ENCODE measurements at regions not wholly inside any gene's neighbourhood (a gene's known extent, or its start where the extent isn't known, plus 50 kb on each side); places are given as distances from the start of the nearest gene placed in this dataset.

DNA sequence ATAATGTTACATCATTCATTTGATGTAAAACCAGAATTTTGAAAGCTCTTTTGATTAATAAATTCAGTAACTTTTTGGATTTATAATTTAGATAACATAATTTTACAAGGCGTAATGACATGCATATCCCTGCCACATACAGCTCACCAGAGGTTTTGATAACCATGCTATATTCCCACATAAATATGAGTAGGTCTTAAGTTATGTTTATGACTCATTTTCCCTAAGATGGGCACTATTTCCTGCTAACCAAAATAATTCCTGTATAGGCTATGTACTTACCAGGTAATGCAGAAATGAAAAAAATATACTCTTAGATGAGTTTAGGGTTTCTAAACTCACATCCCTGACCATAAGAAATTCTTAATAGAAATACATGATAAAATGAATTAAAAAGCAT is 93.9 kb upstream of the EDIL3 start:
- no peak for DNase-seq (ENCODE audit: low read depth in 1 of 2, low spot score in 2 of 2)
- Histone ChIP-seq H3K27me3 (replicated peaks in 1 of 4; ENCODE audit: control insufficient read depth in 3 of 4, extremely low read depth in 1 of 4, insufficient read depth in 3 of 4, low read length in 3 of 4) (no peaks in the 10 kb centered on the region), H3K14ac (ENCODE audit: insufficient read length) (no peak overlapping the region), H4K8ac (ENCODE audit: extremely low read depth, insufficient read depth, low read length) (no peak overlapping the region), H3K79me2 (ENCODE audit: control insufficient read depth in 1 of 2, insufficient read depth in 2 of 2, low read length in 2 of 2) (no peaks in the 10 kb centered on the region), H3K23ac (ENCODE audit: insufficient read length) (no peak overlapping the region), H2BK5ac (ENCODE audit: low read depth, low read length) (no peak overlapping the region), H4K5ac (ENCODE audit: insufficient read length, low read depth, low read length) (no peak overlapping the region), H3K9ac (replicated peaks in 1 of 4; ENCODE audit: extremely low read depth in 1 of 4, low read depth in 3 of 4, low read length in 3 of 4) (no peak overlapping the region), H3K4me1 (replicated peaks in 1 of 4; ENCODE audit: control insufficient read depth in 3 of 4, insufficient read depth in 4 of 4, low read length in 3 of 4) (peaks cover 3 to 9% (median 6%) of the 10 kb centered on the region in 4 experiments; a peak in 6 of 7 replicates), H3K9me3 (ENCODE audit: insufficient read depth in 2 of 2, low read depth in 1 of 2, low read length in 1 of 2) (no peaks in the 10 kb centered on the region), H3K4me2 (ENCODE audit: insufficient read depth in 1 of 2, low read depth in 2 of 2, low read length in 2 of 2) (no peak overlapping the region), H4K20me1 (replicated peaks in 1 of 2; ENCODE audit: control insufficient read depth in 1 of 2, insufficient read depth in 2 of 2, low read length in 2 of 2) (no peaks in the 10 kb centered on the region), H3K79me1 (ENCODE audit: low read depth, low read length) (no peaks in the 10 kb centered on the region), H2BK120ac (replicated peaks; ENCODE audit: low read depth, low read length) (no peak overlapping the region), H2BK20ac (ENCODE audit: low read length) (no peak overlapping the region), H3K56ac (replicated peaks; ENCODE audit: insufficient read length, low read depth, low read length) (no peak overlapping the region), H2AFZ (ENCODE audit: low read length) (no peak overlapping the region), H3K4ac (replicated peaks; ENCODE audit: insufficient read length, low read depth, low read length) (no peak overlapping the region), H3K18ac (ENCODE audit: extremely low read depth, low read length) (no peak overlapping the region), H2BK12ac (ENCODE audit: low read depth, low read length) (no peak overlapping the region), H3K23me2 (ENCODE audit: low read depth, low read length) (no peaks in the 10 kb centered on the region), H3K27ac (ENCODE audit: low read depth, low read length) (no peak overlapping the region), H2AK5ac (ENCODE audit: low read depth, low read length) (no peak overlapping the region), H3K36me3 (ENCODE audit: control insufficient read depth in 2 of 4, insufficient read depth in 4 of 4, low read length in 3 of 4) (peaks cover 0 to 3% (median 0%) of the 10 kb centered on the region in 4 experiments; a peak in 1 of 8 replicates), H3K4me3 (ENCODE audit: extremely low read depth in 1 of 4, insufficient read depth in 2 of 4, low read depth in 3 of 4, low read length in 4 of 4) (no peak overlapping the region), H4K91ac (replicated peaks; ENCODE audit: insufficient read length, low read length) (no peak overlapping the region), H2BK15ac (ENCODE audit: low read length) (no peak overlapping the region)
- TF ChIP-seq KDM4A (IDR thresholded peaks at IDR 0.05; ENCODE audit: low read depth, low read length, severe bottlenecking) = no peak
- ChIA-PET CTCF (ENCODE audit: partially characterized antibody) (interaction anchor here (1.3 kb wide), 1 partner anchor 27 kb away, joined by 4 read pairs; no protein-coding TSS in a partner anchor), POLR2A (ENCODE audit: partially characterized antibody) (no interaction called here)
- WGBS, 2 experiments (ENCODE audit: extremely low coverage in 1 of 2, insufficient coverage in 1 of 2, insufficient read length in 1 of 2, insufficient replicate concordance in 2 of 2, low coverage in 1 of 2, low lambda C conversion rate in 2 of 2, missing lambda C conversion rate in 1 of 2) = 88% methylated on average over 1 of the region's 1 CpG; no CpG with 5 or more reads in 1 of the 2 experiments
- FAIRE-seq = no peak

All from H1 (cell line).